ENCODE measurements at regions not wholly inside any gene's neighbourhood (a gene's known extent, or its start where the extent isn't known, plus 50 kb on each side); places are given as distances from the start of the nearest gene placed in this dataset.

GRCh38 chr14:106277503-106277902 lies 751.1 kb downstream of the TMEM121 start:
- H3K4me3 ChIP-seq (ENCODE audit: low read depth, low read length), result no peak overlapping the region
- intact Hi-C loops (cut with micrococcal nuclease; ENCODE audit: unreplicated experiment), result no loop called here
- Mint-ChIP-seq H3K4me1 (ENCODE audit: low read depth, unreplicated experiment) (peaks cover 7% of the 10 kb centered on the region), H3K9me3 (ENCODE audit: unreplicated experiment) (no peaks in the 10 kb centered on the region), H3K27me3 (ENCODE audit: insufficient read depth, unreplicated experiment) (peaks cover 2% of the 10 kb centered on the region), H3K36me3 (ENCODE audit: insufficient read depth, unreplicated experiment) (no peaks in the 10 kb centered on the region), H3K27ac (ENCODE audit: unreplicated experiment) (no peak overlapping the region), H3K4me3 (ENCODE audit: unreplicated experiment) (no peak overlapping the region)
- CTCF ChIA-PET, result interaction anchor here (0.7 to 1.3 kb wide), 5 partner anchors 20 to 303 kb away, joined by 3 to 6 read pairs (median 3); no protein-coding TSS in a partner anchor
- H3K36me3 ChIP-seq (ENCODE audit: control insufficient read depth, insufficient read depth, low read length), result no peaks in the 10 kb centered on the region
- H3K9me3 ChIP-seq, result no peaks in the 10 kb centered on the region
- no TSS peak for BruUV-seq (replicated peaks)
- H3K4me1 ChIP-seq, result peaks cover 5% of the 10 kb centered on the region; the same call in 1 of the 2 replicates
- POLR2A ChIA-PET, result no interaction called here
- DNase-seq, result peak in 1 of 2 experiments; percentile 61
- TF ChIP-seq CTCF (IDR thresholded peaks at IDR 0.05; ENCODE audit: insufficient read depth in 1 of 2, low read depth in 1 of 2, low read length in 1 of 2, severe bottlenecking in 1 of 2, unreplicated experiment in 1 of 2), result peak; percentile 70 to 76
- no peaks in the 10 kb centered on the region for H3K27me3 ChIP-seq (replicated peaks; ENCODE audit: control insufficient read depth, insufficient read depth, low read length)

- Mint-ChIP-seq H3K4me3 (ENCODE audit: unreplicated experiment) (no peak overlapping the region), H3K27ac (ENCODE audit: unreplicated experiment) (no peak overlapping the region), H3K27me3 (ENCODE audit: insufficient read depth, unreplicated experiment) (peaks cover 11% of the 10 kb centered on the region), H3K4me1 (ENCODE audit: low read depth, unreplicated experiment) (peaks cover 7% of the 10 kb centered on the region), H3K9me3 (ENCODE audit: unreplicated experiment) (no peaks in the 10 kb centered on the region), H3K36me3 (ENCODE audit: insufficient read depth, unreplicated experiment) (no peaks in the 10 kb centered on the region)
- POLR2A ChIA-PET, result no interaction called here
- Histone ChIP-seq H3K36me3 (ENCODE audit: control insufficient read depth, insufficient read depth, low read length) (no peaks in the 10 kb centered on the region), H3K27me3 (replicated peaks; ENCODE audit: control insufficient read depth, insufficient read depth, low read length) (no peaks in the 10 kb centered on the region), H3K4me1 (peaks cover 5% of the 10 kb centered on the region; the same call in 1 of the 2 replicates), H3K9me3 (no peaks in the 10 kb centered on the region), H3K4me3 (ENCODE audit: low read depth, low read length) (no peak overlapping the region)
- no peak for TF ChIP-seq CTCF (IDR thresholded peaks at IDR 0.05; ENCODE audit: insufficient read depth in 1 of 2, low read depth in 1 of 2, low read length in 1 of 2, severe bottlenecking in 1 of 2, unreplicated experiment in 1 of 2)
- BruUV-seq (replicated peaks), result no TSS peak
- intact Hi-C loops (cut with micrococcal nuclease; ENCODE audit: unreplicated experiment), result no loop called here
- no peak for DNase-seq
- CTCF ChIA-PET, result no interaction called here
Measured at GRCh38 chr14:106280876-106281275, 754.5 kb downstream of the TMEM121 start.

- Mint-ChIP-seq H3K27ac (ENCODE audit: unreplicated experiment) (no peak overlapping the region), H3K36me3 (ENCODE audit: insufficient read depth, unreplicated experiment) (no peaks in the 10 kb centered on the region), H3K9me3 (ENCODE audit: unreplicated experiment) (no peaks in the 10 kb centered on the region), H3K4me3 (ENCODE audit: unreplicated experiment) (no peak overlapping the region), H3K4me1 (ENCODE audit: low read depth, unreplicated experiment) (no peaks in the 10 kb centered on the region), H3K27me3 (ENCODE audit: insufficient read depth, unreplicated experiment) (peaks cover 17% of the 10 kb centered on the region)
- intact Hi-C loops (cut with micrococcal nuclease; ENCODE audit: unreplicated experiment), result no loop called here
- no TSS peak for BruUV-seq (replicated peaks)
- Histone ChIP-seq H3K4me1 (no peaks in the 10 kb centered on the region), H3K9me3 (no peaks in the 10 kb centered on the region), H3K36me3 (ENCODE audit: control insufficient read depth, insufficient read depth, low read length) (no peaks in the 10 kb centered on the region), H3K27me3 (replicated peaks; ENCODE audit: control insufficient read depth, insufficient read depth, low read length) (no peaks in the 10 kb centered on the region), H3K4me3 (ENCODE audit: low read depth, low read length) (no peak overlapping the region)
- peak in 1 of 2 experiments; percentile 32 for DNase-seq
- TF ChIP-seq CTCF (IDR thresholded peaks at IDR 0.05; ENCODE audit: insufficient read depth in 1 of 2, low read depth in 1 of 2, low read length in 1 of 2, severe bottlenecking in 1 of 2, unreplicated experiment in 1 of 2), result peak; percentile 51 to 56
- ChIA-PET CTCF (no interaction called here), POLR2A (no interaction called here)
Measured at GRCh38 chr14:106286697-106287290, 760.4 kb downstream of the TMEM121 start.
